Cardiac septum (tissue), 1 donor: ENCODE measurements at regions not wholly inside any gene's neighbourhood (a gene's known extent, or its start where the extent isn't known, plus 50 kb on each side); places are given as distances from the start of the nearest gene placed in this dataset.

ENCODE experiments used
- DNase-seq: peaks from one replicate; pipeline ENCODE4 v3.0.0-alpha.2; 2020; ENCODE audit warnings: low spot score
- intact Hi-C: fragments of 100-400 bp; cut with DNase I; formaldehyde crosslinking; loops from one replicate; pipeline ENCODE4 v1.14.0; 2022
- donor health status: DM: no; HTN: no; CAD: no.

DNA sequence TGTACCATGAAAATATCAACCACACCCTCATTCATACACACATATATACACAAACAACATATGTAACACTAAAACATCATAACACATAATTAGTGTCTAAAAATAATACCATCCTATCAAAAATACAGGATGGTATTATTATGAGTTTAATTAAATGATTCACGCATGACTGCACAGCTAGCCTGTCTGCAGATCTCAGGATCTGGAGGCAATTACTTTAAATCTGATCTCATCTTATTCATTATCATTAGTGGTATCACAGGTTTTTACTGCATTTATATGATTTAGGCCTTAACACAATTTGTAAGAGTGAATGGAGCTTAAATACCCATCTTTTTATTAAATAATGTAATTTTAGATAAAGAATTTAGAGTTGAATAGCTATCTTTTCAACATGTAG is 443.4 kb upstream of the LINC00305 start:
- DNase-seq = no peak
- intact Hi-C loops = no loop called here

DNA sequence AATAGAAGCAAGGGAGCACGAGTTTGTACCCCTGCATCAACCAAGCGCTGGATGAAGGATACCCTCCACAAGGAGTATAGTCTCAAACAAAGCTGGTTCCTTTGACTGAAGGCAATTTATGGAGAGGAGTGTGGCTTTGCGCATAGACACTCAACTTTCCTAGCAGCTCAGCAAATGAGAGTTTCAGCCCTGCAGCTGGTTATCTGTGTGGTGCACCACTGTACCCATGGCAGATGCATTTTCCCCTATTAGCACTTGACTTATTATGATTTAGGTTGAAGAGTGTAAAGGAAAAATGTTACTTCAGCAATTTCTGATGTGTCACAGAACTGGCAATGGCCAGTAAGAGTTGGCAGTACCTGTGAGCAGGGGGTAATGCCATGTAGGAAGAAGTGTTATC is 440.1 kb upstream of the LINC00305 start:
- no peak for DNase-seq
- intact Hi-C loops = no loop called here

DNA sequence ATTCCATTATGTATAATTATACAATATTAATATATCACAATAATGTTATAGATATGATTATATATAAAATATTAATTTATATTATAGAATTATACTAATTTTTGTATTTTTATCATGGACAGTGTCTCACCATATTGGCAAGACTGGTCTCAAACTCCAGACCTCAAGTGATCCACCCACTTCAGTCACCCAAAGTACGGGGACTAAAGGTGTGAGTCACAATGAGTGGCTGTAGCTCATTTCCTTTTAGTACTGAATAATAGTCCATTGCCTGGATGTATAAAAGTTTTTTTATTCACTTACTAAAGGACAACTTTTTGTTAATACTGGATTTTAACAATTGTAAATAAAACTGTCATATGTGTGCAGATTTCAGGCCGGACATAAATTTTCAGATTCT is 417.6 kb upstream of the LINC00305 start:
- intact Hi-C loops = no loop called here
- no peak for DNase-seq

DNA sequence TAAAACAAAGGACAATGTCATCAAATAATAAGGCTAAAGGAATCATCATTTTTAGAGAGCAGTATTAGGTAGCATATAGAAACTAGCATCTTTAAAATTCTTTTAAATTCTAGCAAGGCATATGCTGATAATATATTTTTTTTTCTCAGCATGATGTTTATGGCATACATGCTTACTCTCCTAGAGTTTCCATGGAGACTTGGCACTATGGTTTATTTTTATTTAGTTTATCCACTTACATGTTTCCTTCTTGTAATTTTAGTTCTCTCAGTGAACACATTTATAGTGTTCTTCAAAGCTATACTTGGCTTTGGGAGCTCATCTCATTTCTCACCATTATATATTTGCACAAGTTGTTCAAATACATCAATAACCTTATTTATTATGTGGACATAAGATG is 413.8 kb upstream of the LINC00305 start:
- DNase-seq = no peak
- intact Hi-C loops = no loop called here

DNA sequence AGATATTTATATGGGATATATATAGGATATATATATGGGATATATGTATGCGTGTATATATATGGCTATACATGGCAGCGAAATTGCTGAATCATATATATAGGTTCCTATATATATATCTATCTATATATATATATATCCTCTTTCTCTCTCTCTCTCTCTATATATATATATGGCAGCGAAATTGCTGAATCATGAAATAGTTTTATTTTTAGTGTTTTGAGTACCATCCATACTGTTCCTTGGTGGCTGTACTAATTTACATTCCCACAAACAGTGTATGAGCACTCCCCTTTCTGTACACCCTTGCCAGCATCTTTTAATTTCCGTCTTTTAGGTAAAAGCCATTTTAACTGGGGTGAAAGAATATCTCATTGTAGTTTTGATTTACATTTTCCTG is 397.6 kb upstream of the LINC00305 start:
- intact Hi-C loops = no loop called here
- DNase-seq = no peak

DNA sequence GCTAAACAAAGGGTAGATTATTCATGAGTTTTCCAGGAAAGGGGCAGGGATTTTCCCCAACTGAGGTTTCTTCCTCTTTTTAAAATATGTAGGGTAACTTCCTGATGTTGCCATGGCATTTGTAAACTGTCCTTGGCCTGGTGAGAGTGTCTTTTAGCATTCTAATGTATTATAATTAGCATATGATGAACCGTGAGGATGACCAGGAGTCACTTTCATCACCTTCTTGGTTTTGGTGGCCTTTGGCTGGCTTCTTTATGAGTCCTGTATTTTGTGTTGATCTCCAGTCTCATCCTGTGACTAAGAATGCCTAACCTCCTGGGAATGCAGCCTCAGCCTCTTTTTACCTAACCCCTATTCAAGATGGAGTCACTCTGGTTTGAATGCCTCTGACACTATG is 391.0 kb upstream of the LINC00305 start:
- intact Hi-C loops = no loop called here
- DNase-seq = no peak

DNA sequence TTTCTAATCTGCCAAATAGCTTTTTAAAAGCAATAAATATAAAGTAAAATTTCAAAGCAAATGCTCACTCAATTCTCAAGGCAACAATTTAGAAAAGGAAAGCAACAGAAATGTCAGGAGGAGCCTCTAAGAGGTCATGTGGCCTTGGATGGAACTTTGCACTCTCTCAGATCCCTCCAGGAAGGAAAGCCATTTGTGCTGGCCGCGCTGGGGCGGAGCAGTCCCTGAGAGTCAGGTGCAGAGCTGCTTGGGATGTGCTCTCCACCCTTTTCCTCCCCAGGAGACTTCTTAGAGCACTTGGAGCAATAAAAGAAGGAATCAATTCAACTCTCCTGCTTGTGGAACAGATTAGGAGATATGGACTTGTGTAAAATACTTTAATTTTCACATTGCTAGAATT is 379.8 kb upstream of the LINC00305 start:
- no peak for DNase-seq
- intact Hi-C loops = no loop called here

DNA sequence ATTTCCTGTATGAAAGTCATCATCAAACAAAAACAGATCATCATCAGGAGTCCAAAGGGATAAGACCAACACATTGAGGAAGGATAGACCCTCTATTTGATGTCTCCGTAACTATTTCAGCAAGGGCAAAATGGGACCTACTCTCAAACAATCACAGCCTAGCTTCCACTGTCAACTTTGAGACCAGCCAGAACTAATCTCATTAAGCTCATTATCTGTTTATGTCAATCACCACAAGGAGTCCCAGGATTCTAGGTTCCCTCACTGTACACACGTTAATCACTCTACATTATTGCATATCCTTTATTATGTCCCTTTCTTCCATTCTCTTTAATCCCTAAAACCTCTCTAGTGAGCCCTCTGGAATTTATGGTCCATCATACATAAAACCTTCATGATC is 370.3 kb upstream of the LINC00305 start:
- no peak for DNase-seq
- intact Hi-C loops = no loop called here

DNA sequence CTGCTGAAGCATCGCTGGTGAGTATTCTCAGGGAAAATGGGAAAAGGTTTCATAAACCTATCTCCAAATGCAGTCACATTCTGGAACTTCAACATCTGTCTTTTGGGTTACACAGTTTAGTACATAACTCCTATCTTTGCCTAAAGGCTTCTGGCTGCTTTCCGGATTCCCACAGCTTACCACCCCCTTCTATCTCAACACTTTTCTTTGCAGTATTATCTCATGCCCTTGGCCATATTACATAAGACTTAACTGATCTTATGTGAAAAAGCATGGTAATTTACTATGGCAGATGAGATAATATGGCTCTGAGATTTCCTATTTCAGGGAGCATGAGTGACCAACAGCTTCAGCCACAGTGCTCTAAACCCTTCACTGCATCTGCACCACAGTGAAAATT is 369.3 kb upstream of the LINC00305 start:
- intact Hi-C loops = no loop called here

DNA sequence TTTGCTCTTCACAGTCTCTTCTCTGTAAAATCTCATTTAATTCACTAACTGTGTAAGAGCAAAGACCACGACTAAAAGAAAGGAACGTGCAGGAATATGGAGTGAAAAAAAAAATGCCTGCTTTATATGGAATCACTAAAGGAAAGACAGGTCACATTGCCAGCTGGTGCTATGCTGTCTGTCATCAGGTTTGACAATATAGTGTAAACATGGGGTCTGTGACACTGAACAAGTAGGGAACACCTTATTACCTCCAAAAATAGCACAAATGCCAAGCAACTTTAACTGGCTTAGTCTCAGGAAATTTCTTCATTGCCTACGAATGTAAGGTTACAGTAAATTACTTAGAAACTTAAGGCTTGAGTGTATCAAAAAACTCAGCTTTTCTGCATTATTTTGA is 364.5 kb upstream of the LINC00305 start:
- no peak for DNase-seq
- intact Hi-C loops = no loop called here

More for the DNA sequence above, 369.3 kb upstream of the LINC00305 start:
- no peak for DNase-seq

DNA sequence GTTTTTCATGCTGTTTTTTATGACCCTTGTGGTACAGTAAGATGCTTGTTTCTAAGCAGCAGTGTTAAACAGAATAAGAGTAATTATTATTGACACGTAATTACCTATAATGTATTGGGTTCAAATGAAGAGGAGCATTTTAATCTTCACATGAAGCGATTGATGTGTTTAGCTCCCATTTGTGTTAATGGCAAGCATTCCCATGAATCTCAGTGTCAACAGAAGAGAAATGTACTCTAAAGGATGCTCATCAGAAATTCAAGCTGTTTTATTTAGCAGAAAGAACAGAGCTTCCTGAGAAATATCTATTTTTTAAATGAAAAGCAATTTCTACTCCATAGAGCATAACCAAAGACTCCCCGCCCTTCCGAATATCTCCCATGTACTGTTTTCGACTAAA is 341.3 kb upstream of the LINC00305 start:
- intact Hi-C loops = no loop called here
- DNase-seq = no peak

DNA sequence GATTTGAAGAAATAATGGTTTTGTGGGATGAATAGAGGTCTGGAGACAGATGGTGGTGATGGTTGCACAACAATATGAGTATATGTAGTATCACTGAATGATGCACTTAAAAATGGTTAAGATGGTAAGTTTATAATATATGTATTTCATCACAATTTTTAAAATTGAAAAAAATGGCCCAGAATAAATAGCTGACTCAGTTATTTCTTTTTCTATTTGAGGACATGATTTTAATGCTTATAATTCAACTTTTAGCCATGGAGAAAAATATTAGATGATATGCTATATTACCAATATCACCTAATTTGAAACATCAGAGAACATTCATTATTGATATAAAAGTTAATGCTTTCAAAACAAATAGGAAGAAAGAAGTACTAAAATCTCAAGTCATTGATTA is 339.8 kb upstream of the LINC00305 start:
- intact Hi-C loops = no loop called here
- DNase-seq = no peak

DNA sequence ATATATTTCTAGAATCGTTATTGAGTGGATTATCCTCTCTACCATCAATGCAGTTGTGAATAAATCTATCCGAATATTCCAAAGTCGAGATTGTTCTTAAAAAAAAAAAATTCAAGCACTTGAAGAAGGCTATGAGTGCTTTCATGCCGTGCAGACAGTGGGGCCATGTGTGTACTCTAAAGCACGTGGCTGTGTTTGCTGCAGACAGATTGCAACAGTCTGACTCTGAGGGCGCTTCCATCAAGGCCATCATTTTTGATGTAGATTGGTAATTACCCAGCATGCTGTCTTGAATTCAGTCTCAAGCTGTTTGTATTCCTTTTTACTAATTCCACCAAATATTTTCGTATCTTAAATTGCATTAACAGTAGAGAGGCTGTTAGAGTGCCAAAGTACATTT is 325.9 kb upstream of the LINC00305 start:
- DNase-seq = no peak
- intact Hi-C loops = no loop called here

DNA sequence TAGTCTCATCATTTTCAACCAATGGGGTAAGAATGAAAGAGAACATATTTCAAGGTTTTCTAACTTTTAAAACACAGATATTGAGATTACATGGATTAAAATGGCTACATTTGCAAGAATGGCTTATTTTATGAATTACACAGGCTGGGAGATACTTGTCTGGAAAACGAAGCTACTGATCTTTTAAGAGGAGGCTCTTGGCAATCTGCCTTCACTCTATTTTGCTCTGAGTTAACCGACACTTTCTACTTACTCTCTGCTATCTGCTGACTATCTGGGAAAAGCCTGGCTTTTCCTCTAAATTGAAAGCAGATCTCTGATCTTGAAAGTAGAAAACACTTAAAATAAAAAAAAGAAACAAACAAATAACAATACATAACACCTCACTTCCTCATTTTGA is 325.4 kb upstream of the LINC00305 start:
- intact Hi-C loops = no loop called here
- DNase-seq = no peak

DNA sequence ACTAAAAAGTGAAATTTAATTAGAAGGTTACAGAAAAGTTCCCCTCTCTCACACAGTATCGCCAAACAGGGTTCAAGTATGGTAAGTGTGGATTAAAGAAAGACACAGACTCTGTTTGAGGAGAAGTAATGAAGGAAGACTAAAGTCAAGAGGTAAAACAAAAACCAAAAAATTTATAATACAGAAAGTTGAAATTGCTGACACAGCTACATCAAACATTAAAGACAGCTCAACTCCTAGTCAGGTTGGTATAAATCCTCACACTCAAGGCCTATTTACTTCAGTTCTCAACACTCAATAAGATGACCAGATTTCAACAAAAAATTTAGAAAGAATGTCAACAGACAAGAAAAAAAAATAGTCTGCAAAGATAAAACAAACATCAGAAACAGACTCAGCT is 300.5 kb upstream of the LINC00305 start:
- no peak for DNase-seq
- intact Hi-C loops = no loop called here

DNA sequence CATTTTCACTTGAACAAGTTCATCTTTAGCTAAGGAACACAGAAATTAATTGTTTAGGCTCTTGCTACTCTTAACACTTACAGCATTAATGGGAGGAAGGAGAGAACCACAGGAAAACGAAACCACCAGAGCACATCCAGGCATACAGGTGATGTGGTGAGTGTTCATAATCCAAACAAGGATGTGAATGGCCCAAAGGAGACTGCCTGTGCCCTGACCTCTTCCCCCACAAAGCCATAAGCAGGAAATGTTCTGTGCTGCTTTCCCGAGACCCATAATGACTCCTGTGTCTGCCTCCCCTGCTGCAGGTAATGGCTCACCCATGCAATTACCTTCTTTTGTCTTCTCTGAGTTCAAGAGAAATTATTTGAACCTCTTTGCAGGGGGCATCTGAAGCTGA is 295.9 kb upstream of the LINC00305 start:
- intact Hi-C loops = no loop called here
- no peak for DNase-seq

DNA sequence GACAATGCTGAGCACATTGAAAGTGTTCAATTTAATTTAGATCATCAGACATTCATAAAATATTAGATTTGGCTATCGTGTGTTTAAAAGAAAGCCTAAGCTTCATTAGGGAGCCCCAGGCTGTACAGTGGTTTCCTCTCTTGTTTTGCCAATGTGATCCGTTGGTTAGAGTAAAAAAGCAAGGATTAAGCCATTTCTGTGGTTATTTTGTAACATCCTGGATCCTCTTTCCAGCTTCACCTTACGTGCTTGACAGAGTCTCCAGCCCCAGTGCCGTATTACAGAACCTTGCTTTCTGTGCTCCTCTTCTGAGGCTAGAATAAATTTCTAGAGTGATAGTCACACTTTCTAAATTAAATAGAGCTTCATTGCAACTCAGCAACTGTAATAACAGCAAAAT is 289.3 kb upstream of the LINC00305 start:
- no peak for DNase-seq
- intact Hi-C loops = no loop called here

DNA sequence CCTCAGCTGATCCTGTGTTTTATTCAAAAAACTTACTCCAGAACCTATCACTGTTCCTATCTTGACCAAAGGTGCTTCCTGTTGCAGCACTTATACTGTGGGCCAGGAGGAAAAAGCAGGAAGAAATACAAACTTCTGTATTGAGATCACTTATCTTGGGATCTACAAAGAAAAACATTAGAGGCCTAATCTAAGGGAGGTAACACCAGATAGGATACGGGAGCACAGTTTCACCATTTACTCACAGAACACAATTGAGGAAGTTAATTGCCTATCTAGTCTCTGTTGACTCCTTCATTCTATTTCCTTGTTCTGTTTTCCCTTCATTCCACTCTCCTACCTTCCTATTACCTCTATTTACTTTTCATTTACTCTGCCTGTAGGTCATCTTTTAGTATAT is 287.2 kb upstream of the LINC00305 start:
- no peak for DNase-seq
- intact Hi-C loops = no loop called here

DNA sequence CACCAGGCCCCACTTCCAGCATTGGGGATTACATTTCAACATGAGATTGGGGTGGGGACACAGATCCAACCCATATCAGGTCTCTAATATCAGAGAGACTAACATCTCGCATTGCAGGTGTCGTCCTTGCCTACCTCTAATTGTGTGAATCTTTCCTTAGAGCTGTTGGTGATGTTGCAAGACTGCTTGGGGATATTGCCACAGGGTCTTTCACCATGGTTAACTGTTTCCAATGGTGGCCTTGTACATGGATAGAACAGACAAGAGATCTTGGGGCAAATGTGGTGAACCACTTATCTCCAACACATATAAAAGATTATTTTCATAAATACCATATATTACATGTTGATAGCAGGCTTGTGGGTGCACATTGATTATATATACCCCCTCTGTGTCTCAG is 270.3 kb upstream of the LINC00305 start:
- intact Hi-C loops = no loop called here

DNA sequence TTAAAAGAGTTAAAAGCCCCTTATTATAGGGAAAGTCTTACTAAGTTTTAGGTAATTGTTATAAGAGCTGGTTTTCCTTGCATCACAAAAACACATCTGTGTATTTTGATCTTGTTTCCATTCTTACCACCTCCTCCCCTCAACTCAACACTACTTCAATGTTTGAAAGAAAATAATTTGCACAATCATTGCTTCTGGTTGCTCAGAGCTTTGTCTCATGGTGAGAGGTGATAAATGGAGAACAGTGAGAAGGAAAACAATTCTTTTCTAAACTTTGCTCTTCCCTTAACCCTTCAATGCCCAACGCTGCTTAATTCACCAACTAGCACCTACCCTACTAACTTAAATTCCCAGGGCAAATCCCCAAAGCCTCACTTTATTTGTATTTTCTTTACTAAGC is 268.1 kb upstream of the LINC00305 start:
- intact Hi-C loops = no loop called here
- no peak for DNase-seq

More for the DNA sequence above, 270.3 kb upstream of the LINC00305 start:
- no peak for DNase-seq

DNA sequence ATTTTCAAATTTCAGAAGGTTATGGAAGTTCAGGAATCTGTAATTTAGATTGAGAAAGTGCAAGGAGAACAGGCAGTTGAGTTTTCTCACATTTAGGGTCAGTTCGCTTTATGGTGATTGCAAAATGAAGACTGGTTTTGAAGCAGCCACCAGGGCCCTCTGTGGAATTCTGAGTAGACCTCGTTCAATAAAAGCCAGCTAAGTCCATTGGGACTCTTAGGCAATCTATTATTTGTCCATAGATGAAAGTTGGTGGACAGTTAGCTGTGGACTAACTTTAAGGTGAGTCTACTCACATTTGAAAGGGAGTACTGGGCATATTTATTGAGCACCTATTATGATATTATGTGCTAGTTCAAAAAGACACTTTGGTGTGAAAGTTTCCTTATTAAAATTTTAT is 266.3 kb upstream of the LINC00305 start:
- no peak for DNase-seq
- intact Hi-C loops = no loop called here

DNA sequence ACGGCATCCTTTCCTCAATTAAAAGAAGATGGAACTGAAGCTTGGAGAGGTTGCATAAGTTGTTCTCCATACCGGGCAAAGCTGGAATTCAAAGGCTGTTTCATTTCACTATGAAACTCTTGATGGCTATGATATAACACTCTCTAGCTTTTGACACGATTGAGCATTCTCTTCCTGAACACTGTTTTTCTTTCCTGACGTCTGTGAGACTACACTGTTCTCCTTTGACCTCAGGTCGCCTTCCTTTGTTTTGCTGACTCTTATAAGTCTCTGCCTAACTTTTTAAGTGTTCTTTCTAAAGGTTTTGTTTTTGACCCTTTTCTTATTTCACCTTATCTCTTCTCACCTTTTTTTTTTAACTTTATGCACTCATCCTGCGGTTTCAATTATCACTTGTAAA is 261.8 kb upstream of the LINC00305 start:
- no peak for DNase-seq
- intact Hi-C loops = no loop called here

DNA sequence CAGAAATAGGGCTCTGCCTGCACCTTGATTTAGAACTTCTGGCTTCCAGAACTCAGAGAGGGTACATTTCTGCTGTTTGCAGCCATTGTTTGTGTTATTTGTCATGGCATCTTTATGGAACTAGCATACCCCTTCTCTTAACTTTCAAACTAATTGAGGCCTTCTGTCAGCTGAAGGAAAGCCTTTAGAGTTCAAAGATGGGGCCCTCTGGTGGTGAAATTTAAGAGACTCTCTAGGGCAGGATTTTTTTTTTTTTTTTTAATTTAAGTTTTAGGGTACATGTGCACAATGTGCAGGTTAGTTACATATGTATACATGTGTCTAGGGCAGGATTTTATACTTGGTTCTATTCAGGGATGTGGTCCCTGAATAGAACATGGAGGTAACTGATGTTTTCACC is 260.6 kb upstream of the LINC00305 start:
- no peak for DNase-seq
- intact Hi-C loops = no loop called here
